Astrocyte of the spinal cord (primary cell): ENCODE measurements at regions not wholly inside any gene's neighbourhood (a gene's known extent, or its start where the extent isn't known, plus 50 kb on each side); places are given as distances from the start of the nearest gene placed in this dataset.

Experiments
- DNase-seq: peaks from one replicate; pipeline ENCODE4 v3.0.0; 2011; ENCODE audit warnings: low read depth, low spot score
- H3K4me3 ChIP-seq: 2 replicates; pipeline ENCODE4 v1.5.1; 2011; ENCODE audit warnings: low read depth, mild to moderate bottlenecking, low read length, moderate library complexity
- in situ Hi-C: cut with HindIII; loops from 2 replicates; pipeline ENCODE4 v1.10.0; 2017; ENCODE audit warnings: low sequenced_read_pairs
- TF ChIP-seq, protein P1 (sequence below): IDR thresholded peaks from 2 replicates; pipeline ENCODE4 v1.5.1; 2012; ENCODE audit warnings: low read depth, mild to moderate bottlenecking, low read length, inconsistent platforms

DNA sequence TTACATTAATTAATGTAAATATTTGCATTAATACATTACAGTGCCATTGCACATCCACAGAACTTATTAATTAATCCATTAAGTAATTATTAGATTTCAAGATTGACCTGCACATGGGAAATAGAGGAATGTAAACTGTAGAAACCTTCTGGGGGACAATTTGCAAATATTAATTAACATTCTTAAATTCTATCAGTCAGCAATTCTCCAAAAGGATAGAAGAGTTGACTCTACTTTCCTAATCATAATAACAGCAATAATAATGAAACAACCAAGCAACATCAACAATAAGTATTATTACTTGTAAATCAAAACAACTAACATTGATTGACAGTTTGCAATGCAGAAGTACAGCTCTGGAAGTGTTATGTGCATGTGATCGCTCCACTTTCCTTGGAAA, 281.6 kb upstream of the CRIM1 start:
- no peak overlapping the region for H3K4me3 ChIP-seq
- DNase-seq: no peak
- TF ChIP-seq, protein P1, sequence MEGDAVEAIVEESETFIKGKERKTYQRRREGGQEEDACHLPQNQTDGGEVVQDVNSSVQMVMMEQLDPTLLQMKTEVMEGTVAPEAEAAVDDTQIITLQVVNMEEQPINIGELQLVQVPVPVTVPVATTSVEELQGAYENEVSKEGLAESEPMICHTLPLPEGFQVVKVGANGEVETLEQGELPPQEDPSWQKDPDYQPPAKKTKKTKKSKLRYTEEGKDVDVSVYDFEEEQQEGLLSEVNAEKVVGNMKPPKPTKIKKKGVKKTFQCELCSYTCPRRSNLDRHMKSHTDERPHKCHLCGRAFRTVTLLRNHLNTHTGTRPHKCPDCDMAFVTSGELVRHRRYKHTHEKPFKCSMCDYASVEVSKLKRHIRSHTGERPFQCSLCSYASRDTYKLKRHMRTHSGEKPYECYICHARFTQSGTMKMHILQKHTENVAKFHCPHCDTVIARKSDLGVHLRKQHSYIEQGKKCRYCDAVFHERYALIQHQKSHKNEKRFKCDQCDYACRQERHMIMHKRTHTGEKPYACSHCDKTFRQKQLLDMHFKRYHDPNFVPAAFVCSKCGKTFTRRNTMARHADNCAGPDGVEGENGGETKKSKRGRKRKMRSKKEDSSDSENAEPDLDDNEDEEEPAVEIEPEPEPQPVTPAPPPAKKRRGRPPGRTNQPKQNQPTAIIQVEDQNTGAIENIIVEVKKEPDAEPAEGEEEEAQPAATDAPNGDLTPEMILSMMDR: no peak
- in situ Hi-C loops: no loop called here

DNA sequence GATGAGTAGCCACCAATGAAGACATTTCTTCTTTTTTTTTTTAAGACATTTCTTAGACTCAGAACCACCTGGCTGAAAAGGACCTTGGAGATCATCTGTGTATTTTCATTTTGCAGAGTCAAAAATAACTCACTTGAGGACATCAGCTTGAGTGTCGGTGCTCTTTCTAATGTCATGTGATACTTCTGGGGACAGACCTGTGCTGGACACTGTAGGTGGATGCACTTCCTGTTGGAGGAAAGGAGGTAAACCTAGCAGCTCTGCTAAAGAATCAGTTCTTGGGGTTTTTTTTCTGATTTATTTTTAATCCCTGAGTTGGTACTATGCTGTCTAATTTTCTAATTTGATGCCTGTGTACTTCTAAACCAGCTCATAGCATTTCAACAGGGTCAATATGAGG, 283.9 kb upstream of the CRIM1 start:
- no peak for DNase-seq
- in situ Hi-C loops: no loop called here
- TF ChIP-seq, protein P1: no peak
- no peak overlapping the region for H3K4me3 ChIP-seq

DNA sequence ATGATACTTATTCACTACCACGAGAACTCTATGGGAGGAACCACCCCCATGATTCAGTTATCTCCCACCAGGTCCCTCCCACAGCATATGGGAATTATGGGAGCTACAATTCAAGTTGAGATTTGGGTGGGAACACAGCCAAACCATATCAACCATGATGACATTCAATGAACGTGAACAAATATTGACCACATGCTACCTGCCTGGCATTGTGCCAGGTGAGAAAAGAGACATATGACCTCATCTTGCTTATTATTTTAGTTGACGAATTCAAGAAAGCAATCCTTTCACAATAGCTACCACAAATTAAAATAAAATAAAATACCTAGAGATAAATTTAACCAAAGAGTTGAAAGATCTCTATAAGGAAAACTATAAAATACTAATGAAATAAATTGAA, 286.5 kb upstream of the CRIM1 start:
- DNase-seq: no peak
- in situ Hi-C loops: no loop called here
- TF ChIP-seq, protein P1: no peak
- no peak overlapping the region for H3K4me3 ChIP-seq

DNA sequence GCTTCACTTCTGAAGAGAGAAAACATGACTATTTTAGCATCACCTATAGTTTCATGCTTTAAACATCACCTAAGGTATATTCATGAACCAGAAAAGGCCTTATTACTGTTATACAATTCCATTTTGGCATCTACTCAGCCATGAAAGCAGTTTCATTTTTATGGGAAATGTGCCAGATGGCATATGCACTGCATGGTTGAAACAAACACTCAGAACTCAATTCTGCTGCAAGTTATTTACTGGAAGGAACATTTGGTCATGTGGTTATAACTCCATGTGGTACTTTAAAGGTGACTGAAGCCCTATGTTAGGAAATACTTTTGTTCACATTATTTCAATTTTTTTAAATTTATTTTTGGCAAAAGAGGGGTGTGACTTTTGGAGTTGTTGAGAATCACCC, 287.5 kb upstream of the CRIM1 start:
- in situ Hi-C loops: no loop called here
- no peak for DNase-seq
- TF ChIP-seq, protein P1: no peak
- H3K4me3 ChIP-seq: no peak overlapping the region

DNA sequence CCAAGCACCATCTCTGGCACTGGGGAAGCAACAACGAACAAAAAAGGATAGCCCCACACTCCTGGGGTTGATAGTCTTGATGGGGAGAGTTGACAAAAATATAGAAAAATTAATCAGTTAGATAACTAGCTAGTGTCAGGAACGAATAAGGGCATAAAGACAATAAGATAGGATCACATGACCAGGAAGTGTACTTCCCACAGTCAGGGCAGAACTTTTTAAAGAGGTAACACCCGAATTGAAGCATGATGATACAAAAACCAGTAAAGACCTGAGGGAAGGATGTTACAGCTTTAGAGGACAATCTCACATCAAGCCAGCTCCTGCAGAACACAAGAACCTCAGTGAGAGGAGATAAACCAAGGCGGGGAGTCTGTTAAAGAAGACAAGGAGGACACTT, 295.4 kb upstream of the CRIM1 start:
- in situ Hi-C loops: no loop called here
- no peak for DNase-seq
- TF ChIP-seq, protein P1: no peak

DNA sequence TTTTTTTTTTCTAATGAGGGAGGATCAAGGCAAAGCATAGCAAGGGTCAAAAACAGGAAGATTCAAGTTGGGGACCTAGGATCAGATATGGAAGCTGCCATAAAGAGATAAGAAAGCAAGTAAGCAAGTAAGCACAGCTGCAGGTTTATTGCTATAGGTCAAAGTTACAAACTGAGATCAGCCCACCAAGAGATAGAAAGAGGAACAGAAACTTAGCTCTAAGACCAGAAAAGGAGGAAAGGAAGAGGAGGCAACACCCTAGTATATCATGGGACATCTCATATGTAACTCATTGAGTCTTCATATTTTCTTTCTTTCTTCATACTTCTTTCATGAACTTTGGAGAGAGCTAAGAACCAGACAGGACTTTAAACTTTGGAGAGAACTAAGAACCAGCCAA, 295.9 kb upstream of the CRIM1 start:
- TF ChIP-seq, protein P1: no peak
- in situ Hi-C loops: no loop called here
- H3K4me3 ChIP-seq: no peak overlapping the region
- no peak for DNase-seq

More for the DNA sequence above, 295.4 kb upstream of the CRIM1 start:
- H3K4me3 ChIP-seq: no peak overlapping the region

DNA sequence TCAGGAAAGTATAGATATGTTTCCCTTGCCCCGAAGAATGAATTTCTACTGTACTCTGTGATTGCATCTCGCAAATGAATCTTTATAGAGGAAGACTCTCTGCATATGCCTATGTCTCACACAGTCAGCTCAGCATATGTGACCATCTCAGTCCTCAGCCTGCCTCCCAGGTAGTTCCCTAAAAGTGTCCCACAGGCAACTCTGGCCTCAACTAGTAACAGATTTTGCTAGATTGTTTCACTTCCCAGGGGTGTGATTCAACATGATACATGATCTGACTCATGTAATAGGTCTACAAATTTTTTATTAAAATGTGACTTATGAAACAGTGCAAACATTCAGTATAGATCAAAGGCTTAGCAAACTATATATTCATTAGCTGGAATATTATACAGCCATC, 296.6 kb upstream of the CRIM1 start:
- in situ Hi-C loops: no loop called here

More for the DNA sequence above, 296.6 kb upstream of the CRIM1 start:
- TF ChIP-seq, protein P1: no peak
- no peak overlapping the region for H3K4me3 ChIP-seq
- DNase-seq: no peak
